ENCODE measurements at regions not wholly inside any gene's neighbourhood (a gene's known extent, or its start where the extent isn't known, plus 50 kb on each side); places are given as distances from the start of the nearest gene placed in this dataset.

GRCh38 chr5:111855356-111855755, 98.4 kb upstream of the NREP start:
- DNase-seq = no peak
- no peaks in the 10 kb centered on the region for H3K4me1 Mint-ChIP-seq
- H3K36me3 Mint-ChIP-seq (ENCODE audit: low read depth) = no peaks in the 10 kb centered on the region
- H3K27me3 Mint-ChIP-seq = no peaks in the 10 kb centered on the region
- no peak overlapping the region for H3K27ac Mint-ChIP-seq
- ChIA-PET CTCF (no interaction called here), POLR2A (no interaction called here)
- H3K4me3 Mint-ChIP-seq = no peak overlapping the region
- no peaks in the 10 kb centered on the region for H3K9me3 Mint-ChIP-seq

GRCh38 chr5:111854186-111854585, 97.2 kb upstream of the NREP start:
- Mint-ChIP-seq H3K27ac (no peak overlapping the region), H3K9me3 (no peaks in the 10 kb centered on the region), H3K4me1 (no peaks in the 10 kb centered on the region), H3K27me3 (no peaks in the 10 kb centered on the region), H3K4me3 (no peak overlapping the region), H3K36me3 (ENCODE audit: low read depth) (no peaks in the 10 kb centered on the region)
- POLR2A ChIA-PET = no interaction called here
- DNase-seq = no peak
- CTCF ChIA-PET = no interaction called here

- H3K4me1 Mint-ChIP-seq = no peaks in the 10 kb centered on the region
Measured at GRCh38 chr5:111853748-111854147, 96.8 kb upstream of the NREP start.

GRCh38 chr5:111851631-111852548, 94.9 kb upstream of the NREP start:
- Mint-ChIP-seq H3K4me3 (no peak overlapping the region), H3K27ac (no peak overlapping the region)
- CTCF ChIA-PET = no interaction called here

More at GRCh38 chr5:111853748-111854147, 96.8 kb upstream of the NREP start:
- no peak overlapping the region for H3K27ac Mint-ChIP-seq
- H3K4me3 Mint-ChIP-seq = no peak overlapping the region
- no peaks in the 10 kb centered on the region for H3K27me3 Mint-ChIP-seq
- POLR2A ChIA-PET = no interaction called here
- DNase-seq = no peak
- H3K36me3 Mint-ChIP-seq (ENCODE audit: low read depth) = no peaks in the 10 kb centered on the region
- CTCF ChIA-PET = no interaction called here
- H3K9me3 Mint-ChIP-seq = no peaks in the 10 kb centered on the region

DNA sequence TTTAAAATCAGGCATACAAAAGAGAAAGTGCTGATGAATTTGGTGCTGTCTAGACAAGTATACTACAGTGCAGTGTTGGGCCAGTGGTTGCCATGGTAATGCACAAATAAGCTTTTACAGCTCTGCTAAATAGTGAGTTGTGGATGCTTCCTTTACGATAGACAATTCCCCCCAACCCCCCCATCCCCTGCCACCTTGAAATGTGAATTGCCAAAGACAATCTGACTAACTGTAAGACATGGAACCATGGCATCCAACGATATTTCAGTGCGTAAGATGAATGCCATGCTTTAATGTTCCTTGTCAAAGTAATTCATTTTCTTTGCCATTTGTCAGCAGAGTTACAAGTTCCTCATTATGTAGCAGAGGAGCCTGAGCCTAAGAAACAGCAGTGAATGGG, 91.5 kb upstream of the NREP start:
- Mint-ChIP-seq H3K4me3 (no peak overlapping the region), H3K4me1 (no peaks in the 10 kb centered on the region), H3K36me3 (ENCODE audit: low read depth) (no peaks in the 10 kb centered on the region), H3K27me3 (no peaks in the 10 kb centered on the region), H3K9me3 (no peaks in the 10 kb centered on the region), H3K27ac (no peak overlapping the region)
- no peak for DNase-seq
- CTCF ChIA-PET = no interaction called here
- POLR2A ChIA-PET = no interaction called here

More at GRCh38 chr5:111851631-111852548, 94.9 kb upstream of the NREP start:
- Mint-ChIP-seq H3K4me1 (no peaks in the 10 kb centered on the region), H3K36me3 (ENCODE audit: low read depth) (no peaks in the 10 kb centered on the region), H3K27me3 (no peaks in the 10 kb centered on the region), H3K9me3 (no peaks in the 10 kb centered on the region)
- POLR2A ChIA-PET = no interaction called here
- no peak for DNase-seq

GRCh38 chr5:111847052-111847925, 90.3 kb upstream of the NREP start:
- H3K27me3 Mint-ChIP-seq = no peaks in the 10 kb centered on the region
- H3K9me3 Mint-ChIP-seq = no peaks in the 10 kb centered on the region
- no peak overlapping the region for H3K4me3 Mint-ChIP-seq
- no peak overlapping the region for H3K27ac Mint-ChIP-seq
- H3K4me1 Mint-ChIP-seq = no peaks in the 10 kb centered on the region
- CTCF ChIA-PET = no interaction called here
- POLR2A ChIA-PET = no interaction called here
- DNase-seq = no peak
- H3K36me3 Mint-ChIP-seq (ENCODE audit: low read depth) = no peaks in the 10 kb centered on the region

GRCh38 chr5:111840036-111840674, 83.2 kb upstream of the NREP start:
- Mint-ChIP-seq H3K36me3 (ENCODE audit: low read depth) (no peaks in the 10 kb centered on the region), H3K4me3 (no peak overlapping the region), H3K9me3 (no peaks in the 10 kb centered on the region), H3K4me1 (no peaks in the 10 kb centered on the region), H3K27me3 (no peaks in the 10 kb centered on the region), H3K27ac (no peak overlapping the region)
- DNase-seq = no peak
- ChIA-PET CTCF (no interaction called here), POLR2A (no interaction called here)

DNA sequence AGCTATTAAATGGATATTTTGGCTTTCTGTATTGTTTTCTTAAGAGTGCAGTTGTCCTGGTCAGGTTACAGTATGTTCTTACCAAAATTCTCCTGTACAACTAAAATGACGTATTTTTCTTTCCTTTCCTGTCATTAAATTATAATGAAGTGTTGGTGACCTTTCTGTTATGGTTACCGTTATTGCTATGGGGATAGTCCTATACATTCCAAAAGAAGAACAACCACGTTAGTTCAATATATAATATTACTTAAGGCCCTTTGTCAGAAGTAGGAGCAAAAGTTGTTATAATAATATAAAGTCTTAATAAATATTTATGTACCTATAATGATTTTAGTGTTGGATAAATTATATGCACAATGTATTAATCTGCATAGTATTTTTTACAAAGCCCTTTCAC, 82.4 kb upstream of the NREP start:
- Mint-ChIP-seq H3K27ac (no peak overlapping the region), H3K36me3 (ENCODE audit: low read depth) (no peaks in the 10 kb centered on the region), H3K27me3 (no peaks in the 10 kb centered on the region), H3K9me3 (no peaks in the 10 kb centered on the region), H3K4me3 (no peak overlapping the region), H3K4me1 (no peaks in the 10 kb centered on the region)
- ChIA-PET POLR2A (no interaction called here), CTCF (no interaction called here)
- DNase-seq = no peak

GRCh38 chr5:111836426-111836825, 79.4 kb upstream of the NREP start:
- no peak overlapping the region for H3K27ac Mint-ChIP-seq
- H3K4me1 Mint-ChIP-seq = no peaks in the 10 kb centered on the region
- no peak for DNase-seq
- ChIA-PET CTCF (no interaction called here), POLR2A (no interaction called here)
- no peaks in the 10 kb centered on the region for H3K36me3 Mint-ChIP-seq (ENCODE audit: low read depth)
- H3K4me3 Mint-ChIP-seq = no peak overlapping the region
- H3K27me3 Mint-ChIP-seq = no peaks in the 10 kb centered on the region
- H3K9me3 Mint-ChIP-seq = no peaks in the 10 kb centered on the region

- DNase-seq = no peak
- Mint-ChIP-seq H3K27me3 (no peaks in the 10 kb centered on the region), H3K9me3 (no peaks in the 10 kb centered on the region), H3K27ac (no peak overlapping the region), H3K4me1 (no peaks in the 10 kb centered on the region), H3K4me3 (no peak overlapping the region), H3K36me3 (ENCODE audit: low read depth) (no peaks in the 10 kb centered on the region)
- CTCF ChIA-PET = interaction anchor here (0.6 kb wide), 1 partner anchor 63 kb away, joined by 3 read pairs; no protein-coding TSS in a partner anchor
- POLR2A ChIA-PET = no interaction called here
Measured at GRCh38 chr5:111834926-111835599, 78.1 kb upstream of the NREP start.

- H3K27ac Mint-ChIP-seq = no peak overlapping the region
- CTCF ChIA-PET = no interaction called here
- H3K9me3 Mint-ChIP-seq = no peaks in the 10 kb centered on the region
- H3K27me3 Mint-ChIP-seq = no peaks in the 10 kb centered on the region
- no peaks in the 10 kb centered on the region for H3K36me3 Mint-ChIP-seq (ENCODE audit: low read depth)
- POLR2A ChIA-PET = no interaction called here
- H3K4me3 Mint-ChIP-seq = no peak overlapping the region
- no peak for DNase-seq
- H3K4me1 Mint-ChIP-seq = no peaks in the 10 kb centered on the region
Measured at GRCh38 chr5:111830333-111830732, 73.3 kb upstream of the NREP start.

GRCh38 chr5:111829701-111830100, 72.7 kb upstream of the NREP start:
- no peak overlapping the region for H3K27ac Mint-ChIP-seq
- POLR2A ChIA-PET = no interaction called here
- CTCF ChIA-PET = no interaction called here
- no peak for DNase-seq
- no peaks in the 10 kb centered on the region for H3K27me3 Mint-ChIP-seq
- no peaks in the 10 kb centered on the region for H3K9me3 Mint-ChIP-seq
- H3K4me3 Mint-ChIP-seq = no peak overlapping the region
- H3K36me3 Mint-ChIP-seq (ENCODE audit: low read depth) = no peaks in the 10 kb centered on the region
- no peaks in the 10 kb centered on the region for H3K4me1 Mint-ChIP-seq

DNA sequence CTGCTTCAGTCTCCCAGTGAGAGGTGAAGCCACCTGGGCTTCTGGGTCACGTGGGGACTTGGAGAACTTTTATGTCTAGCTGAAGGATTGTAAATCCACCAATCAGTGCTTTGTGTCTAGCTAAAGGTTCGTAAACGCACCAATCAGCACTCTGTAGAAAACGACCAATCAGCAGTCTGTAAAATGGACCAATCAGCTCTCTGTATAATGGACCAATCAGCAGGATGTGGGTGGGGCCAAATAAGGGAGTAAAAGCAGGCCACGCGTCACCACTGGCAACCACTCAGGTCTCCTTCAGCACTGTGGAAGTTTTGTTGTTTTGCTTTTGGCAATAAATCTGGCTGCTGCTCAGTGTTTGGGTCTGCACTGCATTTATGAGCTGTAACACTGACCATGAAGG, 69.1 kb upstream of the NREP start:
- Mint-ChIP-seq H3K27ac (no peak overlapping the region), H3K4me3 (no peak overlapping the region), H3K9me3 (no peaks in the 10 kb centered on the region), H3K27me3 (peaks cover 2% of the 10 kb centered on the region), H3K36me3 (ENCODE audit: low read depth) (no peaks in the 10 kb centered on the region), H3K4me1 (no peaks in the 10 kb centered on the region)
- no peak for DNase-seq
- ChIA-PET CTCF (no interaction called here), POLR2A (no interaction called here)

All from activated CD4-positive, alpha-beta memory T cell treated with anti-CD3 and anti-CD28 coated beads, Interleukin-2, amount 10 ng/mL, durations not matched to agents 7 days and 5 days (primary cell).